Left lung (tissue), 4 donors: ENCODE measurements at regions not wholly inside any gene's neighbourhood (a gene's known extent, or its start where the extent isn't known, plus 50 kb on each side); places are given as distances from the start of the nearest gene placed in this dataset.

ENCODE experiments used
- ATAC-seq: fragments of 200-7000 bp; cut with Tn5 transposase; one replicate; pipeline ENCODE4 v1.9.1; 2020; ENCODE audit warnings: moderate library complexity
- DNase-seq, 4 donors: peaks; one replicate each; pipeline ENCODE4 v3.0.0-alpha.2; 2013 to 2020
- H3K27ac ChIP-seq, 2 donors: fragments of 200-600 bp; sonication (generic) in 1 of 2; one replicate each; pipeline versions ENCODE4 v1.5.0 to v1.8.0; 2020 to 2021
- H3K27me3 ChIP-seq, 2 donors: fragments of 200-600 bp; sonication (generic) in 1 of 2; one replicate each; pipeline versions ENCODE4 v1.5.0 to v1.8.0; 2020 to 2021
- H3K36me3 ChIP-seq, 2 donors: fragments of 200-600 bp; sonication (generic) in 1 of 2; one replicate each; pipeline versions ENCODE4 v1.5.0 to v1.8.0; 2020 to 2021
- H3K4me1 ChIP-seq, 2 donors: fragments of 200-600 bp; one replicate each; pipeline ENCODE4 v1.8.0; 2021
- H3K4me3 ChIP-seq, 2 donors: fragments of 200-600 bp; sonication (generic) in 1 of 2; one replicate each; pipeline versions ENCODE4 v1.5.0 to v1.8.0; 2020 to 2021; ENCODE audit warnings: mild to moderate bottlenecking in 1 of 2
- H3K9me3 ChIP-seq, 2 donors: fragments of 200-600 bp; sonication (generic) in 1 of 2; one replicate each; pipeline versions ENCODE4 v1.5.0 to v1.8.0; 2020 to 2021
- CTCF ChIP-seq, 2 donors: fragments of 200-600 bp; sonication (generic) in 1 of 2; IDR thresholded peaks; one replicate each; pipeline versions ENCODE4 v1.5.0 to v1.8.0; 2021; ENCODE audit warnings: antibody characterized with exemption in 2 of 2
- intact Hi-C, 2 donors: fragments of 100-400 bp; cut with DNase I; formaldehyde crosslinking; loops; one replicate each; pipeline versions ENCODE4 v1.11.2 to v1.14.2; 2022
- donor health status: DM: no; HTN: yes; CAD: no.
- donor health status: DM: no; HTN: no; CAD: no.

- DNase-seq = no peak
- ATAC-seq = no peak
- Histone ChIP-seq H3K4me1 (no peaks in the 10 kb centered on the region), H3K27me3 (no peaks in the 10 kb centered on the region), H3K4me3 (no peak overlapping the region), H3K9me3 (no peaks in the 10 kb centered on the region), H3K36me3 (no peaks in the 10 kb centered on the region), H3K27ac (no peak overlapping the region)
- TF ChIP-seq CTCF (IDR thresholded peaks at IDR 0.05) = no peak
- intact Hi-C loops = no loop called here
These were observed 288.7 kb downstream of the CSNK1G3 start for GRCh38 chr5:123800640-123801039.

GRCh38 chr5:123795688-123796087, 283.7 kb downstream of the CSNK1G3 start:
- DNase-seq = no peak
- Histone ChIP-seq H3K4me1 (no peaks in the 10 kb centered on the region), H3K36me3 (no peaks in the 10 kb centered on the region), H3K27ac (no peak overlapping the region), H3K4me3 (no peak overlapping the region), H3K9me3 (no peaks in the 10 kb centered on the region), H3K27me3 (no peaks in the 10 kb centered on the region)
- ATAC-seq = no peak
- intact Hi-C loops = no loop called here
- no peak for TF ChIP-seq CTCF (IDR thresholded peaks at IDR 0.05)

GRCh38 chr5:123790226-123790625, 278.2 kb downstream of the CSNK1G3 start:
- Histone ChIP-seq H3K27ac (no peak overlapping the region), H3K36me3 (no peaks in the 10 kb centered on the region), H3K4me1 (peaks cover 0 to under 1% of the 10 kb centered on the region in 2 donors), H3K4me3 (no peak overlapping the region), H3K27me3 (no peaks in the 10 kb centered on the region), H3K9me3 (peaks cover 0 to 20% of the 10 kb centered on the region in 2 donors)
- ATAC-seq (no peak), DNase-seq (no peak)
- intact Hi-C loops = no loop called here
- TF ChIP-seq CTCF (IDR thresholded peaks at IDR 0.05) = no peak

GRCh38 chr5:123787635-123788034, 275.7 kb downstream of the CSNK1G3 start:
- ATAC-seq = no peak
- H3K4me1 ChIP-seq = peaks cover 0 to 3% of the 10 kb centered on the region in 2 donors
- DNase-seq = no peak
- intact Hi-C loops = no loop called here
- H3K9me3 ChIP-seq = peaks cover 0 to 20% of the 10 kb centered on the region in 2 donors
- H3K36me3 ChIP-seq = no peaks in the 10 kb centered on the region
- no peak overlapping the region for H3K27ac ChIP-seq
- no peak overlapping the region for H3K4me3 ChIP-seq
- no peaks in the 10 kb centered on the region for H3K27me3 ChIP-seq
- TF ChIP-seq CTCF (IDR thresholded peaks at IDR 0.05) = no peak

GRCh38 chr5:123787136-123787535, 275.2 kb downstream of the CSNK1G3 start:
- TF ChIP-seq CTCF (IDR thresholded peaks at IDR 0.05) = no peak
- DNase-seq (no peak), ATAC-seq (no peak)
- Histone ChIP-seq H3K27ac (no peak overlapping the region), H3K9me3 (peaks cover 0 to 20% of the 10 kb centered on the region in 2 donors), H3K4me3 (no peak overlapping the region), H3K27me3 (no peaks in the 10 kb centered on the region), H3K4me1 (peaks cover 0 to 3% of the 10 kb centered on the region in 2 donors), H3K36me3 (no peaks in the 10 kb centered on the region)
- intact Hi-C loops = no loop called here
